Naive thymus-derived CD4-positive, alpha-beta T cell (primary cell): ENCODE measurements at regions not wholly inside any gene's neighbourhood (a gene's known extent, or its start where the extent isn't known, plus 50 kb on each side); places are given as distances from the start of the nearest gene placed in this dataset.
"Not testable (repeated sequence)": the region's sequence is repeated elsewhere in the genome, so short reads cannot be mapped to it uniquely, and the experiment has no call there.

Experiments used
- ATAC-seq: fragments of 150-1000 bp; cut with Tn5 transposase; 2 replicates; pipeline ENCODE4 v1.10.0; 2021; ENCODE audit warnings: mild to moderate bottlenecking, moderate library complexity
- CTCF ChIA-PET: fragments of 350-600 bp; sonication (Branson Sonifier 250); formaldehyde crosslinking; loops from one replicate; lab custom pipeline; 2021; ENCODE audit warnings: antibody characterized with exemption; lab: Charles Lee
- POLR2A ChIA-PET: fragments of 350-600 bp; sonication (Branson Sonifier 250); formaldehyde crosslinking; loops from one replicate; lab custom pipeline; 2021; ENCODE audit warnings: antibody characterized with exemption, inconsistent platforms; lab: Charles Lee
- DNase-seq, 9 donors: peaks; one replicate each; pipeline versions ENCODE4 v3.0.0 to v3.0.0-alpha.2; 2020 to 2022; ENCODE audit warnings: mixed read lengths in 1 of 9
- H3K27ac ChIP-seq: one replicate; pipeline ENCODE4 v1.7.0; 2013; ENCODE audit warnings: mild to moderate bottlenecking, low read depth, low read length, moderate library complexity
- H3K27me3 ChIP-seq, 2 donors: one replicate each; pipeline ENCODE4 v1.7.0; 2013; ENCODE audit warnings: low read length in 2 of 2, mild to moderate bottlenecking in 2 of 2, moderate library complexity in 2 of 2; ENCODE audit not compliant: control insufficient read depth in 2 of 2, insufficient read depth in 2 of 2
- H3K36me3 ChIP-seq, 3 experiments: 1 replicate in 2 of 3; 2 replicates in 1 of 3; pipeline ENCODE4 v1.7.0; 2013; ENCODE audit warnings: low read length in 3 of 3, mild to moderate bottlenecking in 3 of 3, moderate library complexity in 1 of 3; ENCODE audit not compliant: insufficient read depth in 3 of 3, control insufficient read depth in 2 of 3
- H3K4me1 ChIP-seq, 2 donors: one replicate each; pipeline ENCODE4 v1.7.0; 2013; ENCODE audit warnings: low read length in 2 of 2, mild to moderate bottlenecking in 2 of 2, moderate library complexity in 1 of 2; ENCODE audit not compliant: control insufficient read depth in 2 of 2, insufficient read depth in 2 of 2
- H3K4me3 ChIP-seq: 2 replicates; pipeline ENCODE4 v1.7.0; 2013; ENCODE audit warnings: mild to moderate bottlenecking, low read length
- H3K9me3 ChIP-seq, 3 experiments: 1 replicate in 2 of 3; 2 replicates in 1 of 3; pipeline ENCODE4 v1.7.0; 2013; ENCODE audit warnings: low read length in 3 of 3; ENCODE audit not compliant: control insufficient read depth in 2 of 3
- H3K27ac Mint-ChIP-seq, 9 donors: one replicate each; pipeline ENCODE4 v1.8.0; 2020 to 2022; ENCODE audit warnings: mixed read lengths in 9 of 9, mild to moderate bottlenecking in 8 of 9, moderate library complexity in 5 of 9, inconsistent platforms in 2 of 9
- H3K27me3 Mint-ChIP-seq, 5 donors: one replicate each; pipeline ENCODE4 v1.8.0; 2021 to 2022; ENCODE audit warnings: mixed read lengths in 5 of 5, mild to moderate bottlenecking in 1 of 5
- H3K36me3 Mint-ChIP-seq, 5 donors: one replicate each; pipeline ENCODE4 v1.8.0; 2020 to 2022; ENCODE audit warnings: mixed read lengths in 5 of 5, mild to moderate bottlenecking in 3 of 5, inconsistent platforms in 1 of 5
- H3K4me1 Mint-ChIP-seq, 7 donors: one replicate each; pipeline ENCODE4 v1.8.0; 2020 to 2022; ENCODE audit warnings: mixed read lengths in 7 of 7, mild to moderate bottlenecking in 3 of 7, inconsistent platforms in 1 of 7
- H3K4me3 Mint-ChIP-seq, 10 donors: one replicate each; pipeline ENCODE4 v1.8.0; 2020 to 2022; ENCODE audit warnings: mild to moderate bottlenecking in 10 of 10, mixed read lengths in 10 of 10, moderate library complexity in 6 of 10, inconsistent platforms in 2 of 10
- H3K9me3 Mint-ChIP-seq, 11 donors: one replicate each; pipeline ENCODE4 v1.8.0; 2020 to 2022; ENCODE audit warnings: mixed read lengths in 11 of 11, mild to moderate bottlenecking in 4 of 11, inconsistent platforms in 1 of 11, moderate library complexity in 1 of 11
- intact Hi-C, 2 donors: fragments of 100-400 bp; cut with micrococcal nuclease; formaldehyde crosslinking; loops; one replicate each; pipeline ENCODE4 v1.15.1; 2023

DNA sequence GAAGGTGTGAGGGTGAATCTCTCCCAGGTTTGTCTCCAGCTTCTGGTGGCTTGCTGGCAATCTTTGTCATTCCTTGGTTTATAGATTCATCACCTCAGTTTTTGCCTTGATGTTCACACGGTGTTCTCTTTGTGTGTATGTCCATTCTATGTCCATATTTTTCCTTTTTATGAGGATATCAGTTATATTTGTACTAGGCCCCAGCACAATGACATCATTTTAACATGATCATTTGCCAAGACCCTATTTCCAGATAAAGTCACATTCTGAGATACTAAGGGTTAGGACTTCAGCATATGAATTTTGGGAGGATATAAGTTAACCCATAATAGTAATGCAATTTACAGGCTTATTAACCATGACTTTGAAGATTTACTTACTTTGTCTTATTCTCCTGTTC, 649.0 kb downstream of the CPS1 start:
- Mint-ChIP-seq H3K36me3 (no peaks in the 10 kb centered on the region), H3K27me3 (no peaks in the 10 kb centered on the region), H3K4me3 (no peak overlapping the region), H3K4me1 (no peaks in the 10 kb centered on the region), H3K27ac (no peak overlapping the region), H3K9me3 (peaks cover 0 to 16% (median 0%) of the 10 kb centered on the region in 11 donors)
- Histone ChIP-seq H3K36me3 (no peaks in the 10 kb centered on the region), H3K4me1 (no peaks in the 10 kb centered on the region), H3K4me3 (no peak overlapping the region), H3K27me3 (no peaks in the 10 kb centered on the region), H3K27ac (no peak overlapping the region), H3K9me3 (no peaks in the 10 kb centered on the region)
- ATAC-seq (no peak), DNase-seq (no peak)
- ChIA-PET POLR2A (no interaction called here), CTCF (no interaction called here)
- intact Hi-C loops = no loop called here

DNA sequence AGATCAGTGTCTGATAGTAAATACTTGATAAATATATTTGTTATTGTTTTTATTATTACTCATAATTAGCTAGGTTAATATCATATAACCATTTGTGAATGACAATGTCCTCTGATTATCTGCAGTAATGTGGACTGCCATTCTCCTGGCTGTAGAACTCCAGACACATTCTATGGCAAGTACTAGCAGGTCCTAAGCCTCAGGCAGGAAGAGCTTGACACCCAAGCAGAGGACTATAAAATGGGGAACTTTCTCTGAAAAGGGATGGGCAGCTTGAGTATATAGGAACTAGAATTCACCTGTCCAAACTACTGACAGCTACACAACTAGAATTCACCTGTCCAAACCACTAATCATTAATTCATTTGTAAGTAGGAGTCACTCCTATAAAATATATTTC, 649.4 kb downstream of the CPS1 start:
- ATAC-seq (no peak), DNase-seq (no peak)
- Histone ChIP-seq H3K27ac (no peak overlapping the region), H3K4me1 (no peaks in the 10 kb centered on the region), H3K9me3 (no peaks in the 10 kb centered on the region), H3K4me3 (no peak overlapping the region), H3K27me3 (no peaks in the 10 kb centered on the region), H3K36me3 (no peaks in the 10 kb centered on the region)
- ChIA-PET CTCF (no interaction called here), POLR2A (no interaction called here)
- Mint-ChIP-seq H3K36me3 (no peaks in the 10 kb centered on the region), H3K4me3 (no peak overlapping the region), H3K27ac (no peak overlapping the region), H3K9me3 (peaks cover 0 to 12% (median 0%) of the 10 kb centered on the region in 11 donors), H3K27me3 (no peaks in the 10 kb centered on the region), H3K4me1 (no peaks in the 10 kb centered on the region)
- intact Hi-C loops = no loop called here

DNA sequence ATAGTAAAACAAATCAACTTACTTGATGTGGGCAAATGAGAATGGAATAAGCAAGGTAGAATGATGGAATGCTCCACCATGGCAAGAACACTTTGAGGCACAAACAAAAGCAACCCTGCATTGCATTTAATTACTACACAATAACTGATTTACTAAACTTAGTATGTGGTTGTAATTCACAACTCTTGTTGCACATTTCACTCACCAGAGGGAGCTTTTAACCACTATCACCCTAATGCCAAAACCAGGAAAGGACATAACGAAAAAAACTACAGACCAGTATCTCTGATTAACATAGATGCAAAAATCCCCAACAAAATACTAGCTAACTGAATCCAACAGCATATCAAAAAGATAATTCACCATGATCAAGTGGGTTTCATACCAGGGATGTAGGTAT, 659.8 kb downstream of the CPS1 start:
- Histone ChIP-seq H3K9me3 (no peaks in the 10 kb centered on the region), H3K36me3 (no peaks in the 10 kb centered on the region), H3K4me1 (no peaks in the 10 kb centered on the region), H3K27ac (no peak overlapping the region), H3K27me3 (no peaks in the 10 kb centered on the region), H3K4me3 (no peak overlapping the region)
- Mint-ChIP-seq H3K4me3 (no peak overlapping the region), H3K27me3 (no peaks in the 10 kb centered on the region), H3K9me3 (peaks cover 0 to 11% (median 6%) of the 10 kb centered on the region in 11 donors), H3K36me3 (peaks cover 0 to 5% (median 0%) of the 10 kb centered on the region in 5 donors), H3K27ac (no peak overlapping the region), H3K4me1 (no peaks in the 10 kb centered on the region)
- ChIA-PET POLR2A (no interaction called here), CTCF (no interaction called here)
- intact Hi-C loops = no loop called here
- no peak for DNase-seq
- no peak for ATAC-seq

DNA sequence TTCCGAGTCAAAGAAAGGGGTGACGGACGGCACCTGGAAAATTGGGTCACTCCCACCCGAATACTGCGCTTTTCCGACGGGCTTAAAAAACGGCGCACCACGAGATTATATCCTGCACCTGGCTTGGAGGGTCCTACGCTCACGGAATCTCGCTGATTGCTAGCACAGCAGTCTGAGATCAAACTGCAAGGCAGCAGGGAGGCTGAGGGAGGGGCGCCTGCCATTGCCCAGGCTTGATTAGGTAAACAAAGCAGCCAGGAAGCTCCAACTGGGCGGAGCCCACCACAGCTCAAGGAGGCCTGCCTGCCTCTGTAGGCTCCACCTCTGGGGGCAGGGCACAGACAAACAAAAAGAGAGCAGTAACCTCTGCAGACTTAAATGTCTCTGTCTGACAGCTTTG, 663.1 kb downstream of the CPS1 start:
- POLR2A ChIA-PET, CTCF ChIA-PET, H3K27me3 ChIP-seq, H3K4me1 Mint-ChIP-seq, H3K4me3 ChIP-seq, H3K36me3 ChIP-seq, H3K4me1 ChIP-seq, H3K4me3 Mint-ChIP-seq, intact Hi-C loops, H3K27me3 Mint-ChIP-seq, H3K27ac Mint-ChIP-seq, H3K9me3 ChIP-seq, DNase-seq, H3K36me3 Mint-ChIP-seq, H3K27ac ChIP-seq, ATAC-seq: not testable (repeated sequence)
- peaks cover 0 to 11% (median 6%) of the 10 kb centered on the region in 11 donors for H3K9me3 Mint-ChIP-seq

DNA sequence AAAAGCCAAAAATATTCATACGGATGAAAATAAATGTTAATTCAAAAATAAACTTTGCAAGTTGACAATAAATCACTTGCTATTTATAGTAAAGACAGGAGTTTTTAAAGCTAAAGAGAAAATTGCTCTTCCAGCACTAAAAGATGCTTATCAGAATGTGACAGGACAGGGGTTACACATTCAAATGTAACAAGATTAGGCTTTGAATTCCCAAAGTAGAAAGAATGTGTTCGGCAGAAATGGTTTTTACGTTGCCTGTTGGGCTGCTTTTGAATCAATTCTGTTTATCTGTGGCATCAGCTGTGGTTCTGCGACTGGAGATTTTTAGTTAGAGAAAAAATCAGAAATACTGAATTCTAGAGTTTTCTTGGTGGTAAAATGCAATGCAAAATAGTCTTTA, 669.4 kb downstream of the CPS1 start:
- Histone ChIP-seq H3K4me3 (no peak overlapping the region), H3K27ac (no peak overlapping the region), H3K36me3 (no peaks in the 10 kb centered on the region), H3K9me3 (no peaks in the 10 kb centered on the region), H3K4me1 (no peaks in the 10 kb centered on the region), H3K27me3 (no peaks in the 10 kb centered on the region)
- no peak for DNase-seq
- intact Hi-C loops = no loop called here
- H3K4me3 Mint-ChIP-seq = no peak overlapping the region
- H3K36me3 Mint-ChIP-seq = no peaks in the 10 kb centered on the region
- H3K27me3 Mint-ChIP-seq = no peaks in the 10 kb centered on the region
- H3K4me1 Mint-ChIP-seq = no peaks in the 10 kb centered on the region
- ChIA-PET CTCF (no interaction called here), POLR2A (no interaction called here)
- H3K9me3 Mint-ChIP-seq = peaks cover 0 to 12% (median 3%) of the 10 kb centered on the region in 11 donors
- ATAC-seq = no peak
- H3K27ac Mint-ChIP-seq = no peak overlapping the region

DNA sequence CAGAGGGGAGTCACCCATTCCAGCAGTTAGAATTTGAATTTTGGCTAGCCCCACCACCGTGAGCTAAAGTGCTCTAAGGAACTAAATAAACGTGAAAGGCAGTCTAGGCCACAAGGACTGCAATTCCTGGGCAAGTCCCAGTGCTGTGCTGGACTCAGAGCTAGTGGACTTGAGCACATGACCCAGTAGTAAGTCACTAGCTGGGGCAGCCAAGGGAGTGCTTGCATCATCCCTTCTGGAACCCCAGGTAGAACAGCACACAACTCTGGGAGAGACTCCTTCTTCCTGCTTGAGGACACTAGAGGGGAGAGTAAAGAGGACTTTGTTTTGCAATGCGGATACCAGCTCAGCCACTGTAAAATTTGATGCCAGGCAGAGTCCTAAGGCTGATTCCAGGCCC, 672.2 kb downstream of the CPS1 start:
- H3K27ac Mint-ChIP-seq = no peak overlapping the region
- Histone ChIP-seq H3K27ac (no peak overlapping the region), H3K27me3 (no peaks in the 10 kb centered on the region), H3K4me1 (no peaks in the 10 kb centered on the region), H3K9me3 (no peaks in the 10 kb centered on the region), H3K4me3 (no peak overlapping the region), H3K36me3 (no peaks in the 10 kb centered on the region)
- intact Hi-C loops = no loop called here
- ChIA-PET CTCF (no interaction called here), POLR2A (no interaction called here)
- no peak for DNase-seq
- H3K27me3 Mint-ChIP-seq = no peaks in the 10 kb centered on the region
- no peak for ATAC-seq
- H3K4me3 Mint-ChIP-seq = no peak overlapping the region
- peaks cover 0 to 13% (median 5%) of the 10 kb centered on the region in 11 donors for H3K9me3 Mint-ChIP-seq
- H3K4me1 Mint-ChIP-seq = no peaks in the 10 kb centered on the region
- no peaks in the 10 kb centered on the region for H3K36me3 Mint-ChIP-seq

DNA sequence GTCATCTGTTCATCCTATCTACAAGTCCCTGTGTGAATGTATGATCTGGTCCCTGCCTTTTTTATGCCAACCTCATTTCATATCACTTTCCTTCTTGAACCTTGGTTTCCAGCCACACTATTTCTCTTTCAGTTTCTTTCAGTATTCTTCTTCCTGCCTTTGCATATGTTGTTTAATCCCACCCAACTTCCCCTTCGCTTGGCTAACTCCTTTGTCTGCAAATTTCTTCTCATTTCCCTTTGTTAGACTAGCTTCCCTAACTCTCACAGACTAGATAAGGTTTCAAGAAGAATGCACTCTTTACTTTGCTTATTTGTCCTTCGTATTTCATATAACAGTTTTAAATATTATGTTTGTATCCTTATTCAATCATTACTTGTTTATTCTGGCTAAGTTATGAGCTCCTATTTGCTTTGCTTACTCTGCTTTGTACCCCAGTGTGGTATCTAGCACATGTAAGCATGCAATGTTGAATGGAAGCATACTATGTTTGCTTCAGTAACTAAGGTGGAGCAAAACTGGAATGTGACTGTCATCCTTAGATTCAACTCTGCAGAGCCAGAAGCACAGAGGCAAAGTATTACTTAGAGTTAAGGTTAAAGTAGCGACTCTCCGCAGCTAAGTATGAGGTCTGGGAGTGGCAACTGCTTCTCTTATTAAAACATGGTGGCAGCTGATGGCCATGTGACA, 681.3 kb downstream of the CPS1 start:
- H3K36me3 Mint-ChIP-seq = no peaks in the 10 kb centered on the region
- ChIA-PET POLR2A (no interaction called here), CTCF (no interaction called here)
- ATAC-seq (no peak), DNase-seq (no peak)
- Histone ChIP-seq H3K27ac (no peak overlapping the region), H3K36me3 (no peaks in the 10 kb centered on the region), H3K27me3 (no peaks in the 10 kb centered on the region), H3K4me1 (no peaks in the 10 kb centered on the region), H3K9me3 (no peaks in the 10 kb centered on the region), H3K4me3 (no peak overlapping the region)
- intact Hi-C loops = no loop called here
- no peaks in the 10 kb centered on the region for H3K4me1 Mint-ChIP-seq
- H3K9me3 Mint-ChIP-seq = peaks cover 0 to 17% (median 4%) of the 10 kb centered on the region in 11 donors
- no peaks in the 10 kb centered on the region for H3K27me3 Mint-ChIP-seq
- no peak overlapping the region for H3K27ac Mint-ChIP-seq
- H3K4me3 Mint-ChIP-seq = no peak overlapping the region
